ENCODE measurements at regions not wholly inside any gene's neighbourhood (a gene's known extent, or its start where the extent isn't known, plus 50 kb on each side); places are given as distances from the start of the nearest gene placed in this dataset.
"Not testable (repeated sequence)": the region's sequence is repeated elsewhere in the genome, so short reads cannot be mapped to it uniquely, and the experiment has no call there.

DNA sequence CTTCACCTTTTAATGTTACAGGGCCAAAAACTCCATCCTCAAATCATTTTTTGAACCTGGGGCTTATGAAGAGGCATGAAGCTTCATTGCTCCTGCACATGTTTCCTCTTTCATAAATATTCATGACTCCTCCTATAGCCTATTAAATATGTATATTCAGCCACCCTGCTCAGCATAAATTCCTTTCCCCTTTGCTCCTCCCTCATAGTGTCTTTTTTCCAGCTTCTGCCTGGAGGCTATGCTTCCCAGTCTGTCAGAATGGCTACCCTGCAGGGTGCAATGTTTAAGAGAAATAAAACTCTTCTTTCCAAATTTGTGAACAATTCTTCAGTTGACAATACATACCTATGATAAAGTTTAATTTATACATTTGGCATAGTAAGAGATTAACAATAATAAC lies 1082.9 kb upstream of the CDH18 start:
- no peak for DNase-seq

GRCh38 chr5:21067724-21068123 lies 1079.7 kb upstream of the CDH18 start:
- DNase-seq: no peak

- DNase-seq: no peak
Observed at GRCh38 chr5:21063146-21063545, 1075.1 kb upstream of the CDH18 start.

- no peak for DNase-seq
Observed at GRCh38 chr5:21058289-21058688, 1070.3 kb upstream of the CDH18 start.

DNA sequence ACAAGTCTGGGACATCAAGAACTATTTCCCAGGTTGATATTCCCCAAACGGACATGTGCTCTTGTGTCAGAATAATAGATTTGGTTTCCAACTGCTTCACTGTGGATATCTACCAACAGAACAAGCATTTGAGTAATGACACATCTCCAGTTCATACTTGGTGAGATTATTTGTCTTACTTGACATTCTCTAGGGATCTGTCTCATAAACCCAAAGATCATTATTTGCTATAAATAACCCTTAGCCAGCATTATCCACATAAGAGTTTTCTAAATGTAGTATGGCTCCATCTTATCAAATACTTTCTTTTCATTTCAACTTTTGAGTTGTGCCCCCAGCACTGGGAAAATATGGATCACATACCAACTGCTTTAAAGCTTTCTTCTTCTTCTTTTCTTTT lies 1063.9 kb upstream of the CDH18 start:
- DNase-seq: no peak

GRCh38 chr5:21049901-21050300 lies 1061.9 kb upstream of the CDH18 start:
- no peak for DNase-seq

- no peak for DNase-seq
Observed at GRCh38 chr5:21030981-21031380, 1043.0 kb upstream of the CDH18 start.

- no peak for DNase-seq
Observed at GRCh38 chr5:21024966-21025365, 1037.0 kb upstream of the CDH18 start.

- DNase-seq: no peak
Observed at GRCh38 chr5:21013237-21013636, 1025.2 kb upstream of the CDH18 start.

DNA sequence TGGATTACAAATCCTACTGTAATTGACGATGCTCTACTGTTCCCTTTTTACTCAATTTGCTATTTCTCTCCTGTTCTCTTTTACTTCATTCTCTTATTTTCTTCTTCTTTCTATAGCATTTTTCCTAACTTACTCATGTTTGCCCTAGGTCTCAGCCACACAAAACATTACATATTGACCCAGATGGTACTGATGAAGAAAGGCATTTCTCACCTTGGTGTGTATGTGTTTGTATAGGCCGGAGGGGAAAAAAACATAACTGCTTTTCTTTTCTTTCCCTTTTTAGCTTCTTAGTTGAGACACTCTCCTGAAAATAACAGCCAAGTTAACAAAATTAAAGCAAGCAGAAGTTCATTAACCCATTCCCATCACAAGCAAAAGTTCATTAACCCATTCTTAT lies 1019.8 kb upstream of the CDH18 start:
- DNase-seq: no peak

DNA sequence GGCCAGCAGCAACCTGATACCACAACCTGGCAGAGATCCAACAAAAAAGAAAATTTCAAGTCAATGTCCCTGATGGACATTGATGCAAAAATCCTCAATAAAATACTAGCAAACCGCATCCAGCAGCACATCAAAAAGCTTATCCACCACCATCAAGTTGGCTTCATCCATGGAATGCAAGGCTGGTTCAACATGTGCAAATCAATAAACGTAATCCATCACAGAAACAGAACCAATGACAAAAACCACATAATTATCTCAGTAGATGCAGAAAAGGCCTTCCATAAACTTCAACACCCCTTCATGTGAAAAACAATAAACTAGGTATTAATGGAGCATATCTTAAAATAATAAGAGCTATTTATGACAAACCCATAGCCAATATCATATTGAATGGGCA lies 1000.9 kb upstream of the CDH18 start:
- not testable (repeated sequence) for DNase-seq

DNA sequence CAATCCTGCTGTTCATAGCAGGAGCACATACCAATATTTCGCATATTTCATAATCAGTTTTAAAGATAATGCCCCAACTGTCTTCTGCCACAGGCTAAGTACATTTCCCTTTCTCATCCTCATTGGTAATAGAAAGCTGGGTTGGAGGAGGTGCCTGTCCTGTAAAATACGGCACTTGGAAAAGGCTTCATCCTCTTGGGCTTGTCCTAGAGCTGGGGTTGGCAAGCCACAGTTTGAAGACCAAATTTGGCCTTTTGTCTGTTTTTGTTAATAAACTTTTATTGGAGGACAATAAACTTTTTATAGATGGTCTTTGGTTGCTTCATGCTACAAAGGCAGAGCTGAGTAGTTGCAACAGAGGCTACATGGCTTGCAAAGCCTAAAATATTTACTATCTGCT lies 997.8 kb upstream of the CDH18 start:
- DNase-seq: no peak

DNA sequence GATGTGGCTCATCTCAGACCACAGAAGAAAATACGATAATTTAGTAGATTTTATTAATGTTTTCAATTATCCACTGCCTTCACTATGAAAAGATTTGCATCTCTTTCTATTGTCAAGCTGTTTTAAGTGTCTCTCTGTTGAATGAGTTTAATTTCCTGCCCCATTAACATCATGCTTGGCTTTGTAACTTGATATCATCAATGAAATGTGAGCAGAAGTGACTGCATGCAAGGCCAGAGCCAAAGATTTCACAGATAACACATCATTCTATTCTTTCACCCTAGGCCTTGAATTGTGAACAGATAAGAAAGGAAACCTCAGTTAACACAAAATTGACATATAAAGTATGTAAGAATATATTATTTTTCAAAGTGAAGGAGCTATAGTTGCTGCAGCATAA lies 986.4 kb upstream of the CDH18 start:
- no peak for DNase-seq

DNA sequence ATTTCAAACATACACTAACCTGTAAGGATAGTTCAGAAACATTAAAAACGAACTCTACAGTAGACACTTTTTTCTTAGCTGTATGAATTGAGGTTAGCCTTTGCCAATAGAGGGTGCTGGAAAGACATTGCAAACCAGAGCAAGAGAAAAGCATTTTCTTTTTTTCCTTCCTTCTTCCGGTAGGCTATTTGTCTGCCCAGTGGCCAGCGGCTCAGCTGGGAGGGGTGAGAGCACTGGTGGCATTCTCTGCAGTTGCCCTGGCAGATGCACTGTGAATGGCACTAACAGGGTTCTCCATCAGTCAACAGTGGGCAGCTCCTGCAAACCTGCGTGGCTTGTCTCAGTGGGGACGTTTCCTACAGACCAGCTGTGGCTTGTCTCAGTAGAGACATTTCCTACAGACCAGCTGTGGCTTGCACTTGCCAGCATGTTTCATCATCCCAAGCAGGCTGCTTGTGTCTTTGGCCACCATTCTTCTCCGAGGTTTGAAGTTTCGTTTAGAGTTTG lies 984.5 kb upstream of the CDH18 start:
- peak in 30 of 58 donors; percentile 2 to 53 (median 14) for DNase-seq

DNA sequence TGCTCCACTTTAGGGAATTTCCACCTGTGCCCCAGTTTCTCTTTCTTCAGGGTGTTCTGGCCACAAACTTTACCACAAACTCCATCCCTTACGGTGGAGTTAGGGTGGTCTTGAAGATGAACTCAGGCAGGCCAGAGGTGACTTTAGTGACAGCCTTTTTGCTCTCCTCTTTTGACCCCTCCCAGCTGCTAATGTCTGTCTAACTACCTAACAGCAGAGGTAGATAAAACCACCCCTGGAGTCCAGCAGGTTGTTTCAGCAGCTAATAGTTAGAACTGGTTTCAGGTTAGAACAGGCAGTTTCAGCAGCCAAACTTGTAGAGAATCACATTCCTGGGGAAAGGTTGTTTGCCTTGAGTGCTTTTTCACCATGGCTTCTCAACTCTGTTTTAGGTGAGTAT lies 971.3 kb upstream of the CDH18 start:
- DNase-seq: no peak

DNA sequence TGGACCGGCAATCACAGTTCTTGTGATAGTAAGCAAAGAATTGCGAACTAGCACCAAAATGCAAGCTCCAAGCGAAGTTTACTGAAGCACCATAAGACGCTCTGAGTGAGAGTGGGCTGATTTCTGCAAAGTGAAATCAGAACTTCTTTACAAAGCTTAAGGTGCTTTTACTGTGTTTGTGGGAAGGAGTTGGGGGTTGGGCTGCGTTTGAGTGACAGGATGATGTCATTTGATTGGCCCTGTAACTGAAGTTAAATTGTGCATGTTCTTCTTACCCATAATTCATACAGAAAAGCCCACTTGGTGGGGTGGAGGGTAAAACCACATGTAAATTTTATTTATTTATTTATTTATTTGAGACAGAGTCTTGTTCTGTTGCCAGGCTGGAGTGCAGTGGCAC lies 970.6 kb upstream of the CDH18 start:
- DNase-seq: no peak

DNA sequence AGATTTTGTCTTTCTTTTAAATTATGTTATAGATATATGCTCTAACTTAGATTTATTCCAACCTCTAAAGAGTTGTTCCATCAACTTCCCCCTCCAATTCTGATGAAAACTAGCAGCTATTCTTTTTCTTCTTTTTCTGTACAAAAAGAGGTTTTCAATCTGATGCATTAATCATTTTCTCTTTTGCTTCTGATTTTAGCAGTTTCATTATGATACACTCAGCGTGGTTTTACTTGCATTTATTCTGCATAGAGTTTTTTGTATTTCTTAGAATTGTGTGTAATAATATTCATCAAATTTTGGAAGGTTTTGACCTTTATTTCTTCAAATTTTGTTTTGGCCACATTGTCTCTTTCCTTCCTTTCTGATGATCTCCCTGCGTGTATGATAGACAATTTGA lies 968.1 kb upstream of the CDH18 start:
- no peak for DNase-seq

GRCh38 chr5:20949636-20950035 lies 961.6 kb upstream of the CDH18 start:
- DNase-seq: no peak

DNA sequence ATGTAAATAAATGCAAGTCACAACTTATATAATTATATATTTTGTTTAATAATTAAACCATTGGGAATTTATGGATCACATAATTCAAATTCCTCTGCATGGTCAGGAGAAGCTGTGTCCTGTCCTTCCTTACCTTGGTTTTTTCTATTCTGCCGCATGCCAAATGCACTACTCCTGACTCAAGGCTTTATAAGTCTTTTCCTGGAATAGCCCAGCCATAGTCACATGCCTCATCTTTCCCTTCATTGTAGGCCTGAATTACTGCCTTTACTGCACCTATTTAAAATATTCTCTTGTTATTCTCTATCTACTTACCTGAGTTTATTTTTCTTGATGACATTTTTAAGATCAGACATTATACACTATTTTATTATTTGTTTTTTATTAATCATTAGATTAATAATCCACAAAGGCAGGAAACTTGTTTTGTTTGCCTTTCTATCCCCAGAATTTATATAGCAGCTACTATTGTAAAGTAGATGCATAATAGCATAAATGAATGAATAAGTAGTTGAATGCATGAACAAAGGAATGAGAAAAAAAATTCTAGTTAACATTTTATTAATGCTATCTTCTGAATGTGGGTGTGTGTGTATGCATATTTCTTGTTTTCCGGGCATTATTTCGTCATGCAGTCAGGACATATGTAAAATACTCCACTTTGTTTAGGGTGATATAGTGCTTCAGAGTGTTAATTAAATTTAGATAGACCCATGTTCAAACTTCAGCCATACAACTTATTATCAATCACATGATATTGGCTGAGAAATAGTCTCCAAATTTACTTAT lies 955.4 kb upstream of the CDH18 start:
- not testable (repeated sequence) for DNase-seq

- not testable (repeated sequence) for DNase-seq
Observed at GRCh38 chr5:20942603-20943002, 954.6 kb upstream of the CDH18 start.

GRCh38 chr5:20940786-20941185 lies 952.8 kb upstream of the CDH18 start:
- not testable (repeated sequence) for DNase-seq

- not testable (repeated sequence) for DNase-seq
Observed at GRCh38 chr5:20890936-20891335, 902.9 kb upstream of the CDH18 start.

DNA sequence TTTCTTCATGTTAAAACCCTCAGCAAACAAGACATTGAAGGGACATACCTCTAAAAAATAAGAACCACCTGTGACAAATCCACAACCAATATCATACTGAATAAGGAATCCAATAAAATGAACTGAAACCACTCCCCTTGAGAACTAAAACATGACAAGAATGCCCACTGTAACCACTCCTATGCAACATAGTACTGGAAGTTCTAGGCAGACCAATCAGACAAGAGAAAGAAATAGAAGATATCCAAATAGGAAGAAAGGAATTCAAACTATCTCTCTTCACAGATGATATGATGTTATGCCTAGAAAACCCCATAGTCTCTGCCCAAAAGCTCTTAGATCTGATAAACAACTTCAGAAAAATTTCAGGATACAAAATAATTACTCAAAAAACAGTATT lies 887.7 kb upstream of the CDH18 start:
- not testable (repeated sequence) for DNase-seq

All from anterior cingulate cortex (tissue), 58 donors.